Tibial nerve (tissue), 3 donors: ENCODE measurements at regions not wholly inside any gene's neighbourhood (a gene's known extent, or its start where the extent isn't known, plus 50 kb on each side); places are given as distances from the start of the nearest gene placed in this dataset.

ENCODE experiments used
- CTCF ChIP-seq, 5 experiments: fragments of 200-600 bp in 3 of 5; fragments of 450-650 bp in 2 of 5; sonication (generic) in 3 of 5; IDR thresholded peaks; one replicate each; pipeline ENCODE4 v1.5.1; 2016 to 2019; ENCODE audit warnings: antibody characterized with exemption in 5 of 5, mild to moderate bottlenecking in 3 of 5, moderate library complexity in 2 of 5
- POLR2A ChIP-seq, 2 donors: fragments of 450-650 bp; IDR thresholded peaks; one replicate each; pipeline ENCODE4 v1.6.1; 2017; ENCODE audit warnings: antibody characterized with exemption in 2 of 2, mild to moderate bottlenecking in 2 of 2, moderate library complexity in 2 of 2

GRCh38 chr1:209023790-209024189 is 559.7 kb upstream of the CAMK1G start:
- TF ChIP-seq POLR2A (IDR thresholded peaks at IDR 0.05), result no peak
- TF ChIP-seq CTCF (IDR thresholded peaks at IDR 0.05), result no peak
